GM19324 (cell line): ENCODE measurements at regions not wholly inside any gene's neighbourhood (a gene's known extent, or its start where the extent isn't known, plus 50 kb on each side); places are given as distances from the start of the nearest gene placed in this dataset.

Experiments used
- ATAC-seq: cut with Tn5 transposase; IDR thresholded peaks from one replicate; pipeline ENCODE4 v1.9.1; 2021; ENCODE audit warnings: mild to moderate bottlenecking, moderate library complexity; ENCODE audit not compliant: unreplicated experiment, low FRiP score

DNA sequence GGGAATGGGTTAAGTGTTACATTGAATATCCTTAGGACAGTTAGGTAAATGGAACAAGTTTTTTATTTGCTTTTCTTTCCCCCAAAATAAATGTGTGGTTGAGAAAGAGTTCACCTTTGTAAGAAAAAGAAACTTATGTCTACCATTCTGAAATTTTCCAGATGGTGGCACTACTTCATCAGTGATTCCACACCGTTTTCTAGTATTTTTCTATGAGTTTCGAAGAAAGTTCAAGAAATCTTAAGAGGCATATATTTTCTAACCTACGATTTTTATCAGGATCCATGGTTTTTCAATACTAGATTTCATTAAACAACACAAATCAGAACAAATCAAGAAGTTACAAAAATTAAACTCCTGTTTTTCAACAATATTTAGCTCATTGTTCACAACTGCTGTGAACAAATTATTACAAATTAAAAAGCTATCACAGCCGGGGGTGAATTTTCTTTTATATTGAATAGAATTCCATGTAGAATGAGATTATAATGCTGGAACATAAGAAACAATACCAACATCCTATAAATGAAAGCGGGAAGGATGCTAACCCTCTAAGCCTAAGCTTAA is 163.1 kb upstream of the NPVF start:
- no peak for ATAC-seq

- no peak for ATAC-seq
Observed at GRCh38 chr7:25391961-25392587, 163.8 kb upstream of the NPVF start.

- no peak for ATAC-seq
Observed at GRCh38 chr7:25392588-25393338, 164.5 kb upstream of the NPVF start.

GRCh38 chr7:25395976-25396375 is 167.7 kb upstream of the NPVF start:
- ATAC-seq, result no peak

- no peak for ATAC-seq
Observed at GRCh38 chr7:25396668-25397067, 168.4 kb upstream of the NPVF start.

DNA sequence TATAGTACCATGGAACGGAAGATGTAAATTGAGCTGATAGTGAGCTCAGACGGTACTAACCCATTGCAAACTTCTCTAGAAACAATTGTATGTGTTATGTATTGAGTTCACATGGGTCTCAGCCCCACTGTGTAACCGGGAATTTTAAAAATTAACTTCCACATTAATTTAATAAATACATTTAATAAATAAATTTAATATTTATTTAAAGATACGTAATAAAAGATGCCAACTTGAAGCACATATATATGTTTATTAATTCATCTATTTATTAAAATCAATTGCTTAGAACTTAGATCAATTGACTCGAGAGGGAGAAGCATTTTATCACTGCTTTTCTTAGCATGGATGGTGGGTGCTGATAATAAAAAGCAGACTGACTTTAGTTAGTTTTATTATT is 170.1 kb upstream of the NPVF start:
- ATAC-seq, result no peak

DNA sequence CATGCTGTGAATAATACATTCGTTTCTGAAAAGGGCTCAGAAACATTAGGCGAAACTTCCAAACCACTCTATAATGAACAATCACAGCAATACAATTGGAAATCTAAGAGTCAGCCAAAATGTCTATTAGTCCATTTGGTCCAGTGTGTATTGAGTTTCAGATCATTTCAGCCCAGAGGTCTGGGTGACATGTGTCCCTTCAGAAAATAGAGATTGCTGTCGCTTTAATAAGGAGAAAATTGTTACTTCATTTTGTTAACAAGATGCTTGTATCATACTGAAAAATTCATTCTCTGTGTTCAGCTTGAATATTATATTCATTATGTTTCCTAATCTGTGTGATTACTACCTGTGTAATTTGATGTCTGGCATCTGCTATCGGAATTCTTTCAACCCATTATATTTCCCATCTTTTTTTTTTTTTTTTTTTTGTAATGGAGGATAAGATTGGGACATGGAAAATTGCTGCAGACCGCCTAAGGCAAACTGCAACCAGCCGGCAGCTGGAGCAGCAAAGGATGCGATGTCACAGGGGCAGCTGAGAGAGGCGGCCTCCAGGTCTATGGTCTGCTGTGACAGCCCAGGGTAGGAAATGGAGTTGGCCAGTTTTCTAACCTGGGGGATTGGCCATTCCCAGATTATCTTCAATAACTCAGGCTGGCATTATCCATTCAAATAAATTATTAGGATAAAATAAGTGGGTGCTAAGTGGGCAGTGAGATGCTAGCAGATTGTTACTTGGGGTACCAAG is 170.9 kb upstream of the NPVF start:
- ATAC-seq, result no peak

GRCh38 chr7:25402532-25402931 is 174.2 kb upstream of the NPVF start:
- ATAC-seq, result no peak

DNA sequence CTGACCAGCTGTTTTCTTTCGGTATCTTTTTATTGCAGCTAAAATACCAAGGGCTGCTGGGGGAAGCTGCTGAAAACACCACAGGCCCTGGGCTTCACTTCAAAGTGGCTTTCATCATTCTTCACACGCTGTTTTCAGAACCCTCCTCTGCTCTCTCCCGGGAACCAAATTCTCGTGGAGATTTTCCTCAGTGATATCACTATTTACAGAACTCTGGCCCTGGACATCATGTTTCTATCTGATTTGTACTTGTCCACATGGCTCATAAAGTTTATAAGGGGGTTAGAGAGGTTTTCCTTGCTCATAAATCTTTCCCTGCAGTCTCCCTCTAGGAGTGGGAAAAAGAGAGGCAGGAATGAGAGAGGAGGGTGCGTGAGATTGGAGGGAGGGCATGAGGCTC is 177.4 kb upstream of the NPVF start:
- ATAC-seq, result no peak

DNA sequence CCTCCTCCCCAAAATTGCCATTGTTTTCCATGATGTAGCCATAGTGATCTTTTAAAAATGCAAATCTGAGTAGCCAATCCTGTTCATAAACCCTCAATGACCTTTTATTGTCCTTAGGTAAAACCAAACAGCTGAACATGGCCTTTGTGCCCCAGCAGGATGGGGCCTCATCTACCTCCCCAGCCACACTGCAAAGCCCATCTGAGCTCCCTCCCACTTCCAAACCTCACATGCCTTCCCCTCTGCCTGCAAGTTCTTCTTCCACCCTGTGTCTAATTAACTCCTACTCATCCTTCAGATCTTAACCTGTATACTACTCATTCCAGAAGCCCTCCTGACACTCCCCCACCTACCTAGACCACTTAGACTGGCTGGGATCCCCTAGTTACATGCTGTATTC is 178.8 kb upstream of the NPVF start:
- ATAC-seq, result no peak

- ATAC-seq, result no peak
Observed at GRCh38 chr7:25408012-25408687, 179.9 kb upstream of the NPVF start.

DNA sequence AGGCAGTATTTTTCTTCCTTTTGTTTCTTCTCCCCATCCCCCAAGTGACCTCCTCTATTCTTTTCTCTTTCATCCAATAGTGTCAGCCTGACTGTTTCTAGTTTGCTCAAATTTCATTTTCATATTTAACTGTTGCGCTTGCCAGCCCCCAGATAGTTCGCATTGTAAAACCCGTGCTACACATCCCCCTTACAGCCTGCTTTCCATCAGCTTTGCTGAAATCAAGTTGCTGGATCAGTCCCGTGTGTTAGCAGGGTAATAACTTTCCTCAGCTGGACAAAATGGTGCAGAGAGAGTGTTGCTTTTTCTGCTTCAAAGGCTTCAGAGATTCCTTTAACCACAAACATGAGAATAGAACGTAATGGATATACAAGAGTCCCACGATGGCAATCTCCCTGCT is 180.6 kb upstream of the NPVF start:
- no peak for ATAC-seq

- ATAC-seq, result no peak
Observed at GRCh38 chr7:25409897-25410636, 181.8 kb upstream of the NPVF start.

GRCh38 chr7:25420771-25421170 is 192.5 kb upstream of the NPVF start:
- no peak for ATAC-seq

DNA sequence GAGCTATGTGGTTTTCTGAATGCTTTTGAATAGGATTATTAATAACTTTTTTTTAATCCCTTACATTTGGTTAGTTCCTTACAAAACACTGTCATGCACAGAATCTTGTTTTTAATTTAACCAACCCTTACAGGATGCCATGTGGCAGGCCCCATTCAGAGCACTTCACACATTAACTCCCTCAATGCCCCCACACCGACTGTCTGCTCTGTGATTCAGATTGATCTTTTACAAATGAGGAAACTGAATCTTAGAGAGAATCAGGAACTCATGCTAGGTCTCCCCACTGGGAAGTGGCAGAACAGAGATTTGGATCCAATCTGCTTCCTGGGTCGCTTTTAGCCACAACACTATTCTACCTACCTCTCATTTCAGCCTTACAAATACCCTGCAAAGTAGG is 195.8 kb upstream of the NPVF start:
- no peak for ATAC-seq

DNA sequence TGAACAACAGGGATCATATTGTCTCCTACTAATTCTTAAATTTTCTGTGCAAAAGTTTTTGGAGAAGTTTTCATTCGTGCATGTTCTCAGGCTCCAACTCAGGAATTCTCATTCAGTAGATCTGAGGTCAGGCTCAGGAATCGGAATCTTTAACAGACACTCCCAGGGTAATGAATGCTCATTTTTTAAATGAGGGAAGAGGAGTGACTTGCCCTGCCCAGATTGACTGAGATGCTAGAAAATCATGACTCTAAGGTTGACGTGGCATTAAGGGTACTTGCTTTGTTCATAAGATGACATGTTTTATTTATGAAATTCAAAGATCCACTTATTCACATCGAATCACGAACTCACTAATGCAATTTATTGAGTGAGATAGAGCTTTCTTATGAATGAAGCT is 196.6 kb upstream of the NPVF start:
- ATAC-seq, result no peak

DNA sequence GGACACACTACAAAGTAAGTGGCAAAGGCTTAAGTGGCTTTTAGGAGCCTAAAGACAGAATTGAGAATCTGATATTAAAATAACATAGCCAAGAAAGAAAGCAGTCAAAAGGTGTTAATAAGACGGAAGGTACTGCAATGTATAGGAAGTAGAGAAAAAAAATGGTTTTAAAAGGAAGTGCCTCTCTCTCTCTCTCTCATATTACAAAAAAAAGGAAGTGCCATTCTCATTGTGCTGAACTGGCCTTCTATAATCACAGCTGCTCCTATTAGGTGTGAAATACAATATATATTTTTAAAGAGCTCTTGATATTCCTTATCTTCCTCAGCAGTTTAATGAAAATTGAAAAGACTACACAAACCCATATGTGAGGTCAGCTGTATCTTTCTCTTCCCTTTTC is 199.4 kb upstream of the NPVF start:
- ATAC-seq, result no peak

DNA sequence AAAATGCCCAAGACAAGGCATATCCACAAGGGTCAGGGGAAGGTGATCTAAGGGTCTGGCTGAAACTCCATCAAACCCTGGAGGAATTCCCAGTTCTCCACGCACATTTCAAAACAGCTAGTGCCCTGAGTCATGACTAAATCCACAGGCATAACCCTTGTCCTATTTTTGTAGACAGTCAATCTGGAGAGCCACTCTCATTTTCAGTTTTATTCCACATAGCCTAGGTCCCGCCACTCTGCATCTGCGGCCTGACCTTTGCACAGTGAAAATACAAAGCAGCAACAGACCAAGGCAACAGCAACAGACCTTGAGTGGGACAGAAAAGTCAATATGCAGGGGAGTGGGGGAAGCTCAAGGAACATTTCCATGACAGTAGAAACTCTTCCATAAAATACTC is 201.4 kb upstream of the NPVF start:
- no peak for ATAC-seq

DNA sequence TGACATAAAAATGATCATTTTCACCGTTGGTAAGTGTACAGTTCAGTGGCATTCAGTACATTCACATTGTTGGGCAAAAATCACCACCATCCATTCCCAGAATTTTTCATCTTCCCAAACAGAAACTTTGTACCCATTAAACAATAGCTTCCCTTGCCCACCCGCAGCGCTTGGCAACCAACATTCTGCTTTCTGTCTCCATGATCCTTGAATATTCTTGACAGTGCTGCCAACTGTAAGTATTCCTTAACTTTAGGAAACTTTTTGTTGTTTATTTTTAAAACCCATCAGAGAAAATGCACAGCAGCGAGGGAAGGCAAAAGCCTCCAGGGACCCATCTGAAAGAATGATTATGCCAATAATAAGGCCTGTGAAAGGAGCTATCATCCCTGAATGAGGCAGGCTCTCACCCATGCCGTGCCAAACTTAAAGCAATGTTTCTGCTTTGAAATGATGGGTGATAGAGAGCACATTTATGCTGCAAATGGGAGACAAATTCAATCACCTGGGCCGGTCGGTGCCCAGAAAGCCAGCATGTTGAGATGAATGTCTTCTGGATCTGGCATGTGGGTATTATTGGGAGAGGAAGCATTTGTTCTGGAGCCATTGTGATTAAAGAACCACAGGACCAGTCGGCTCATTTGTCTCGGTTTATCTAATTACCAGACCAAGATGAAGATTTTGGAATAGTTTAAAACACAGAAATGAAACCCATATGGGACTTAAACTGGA is 202.1 kb upstream of the NPVF start:
- ATAC-seq, result no peak
